ENCODE measurements at regions not wholly inside any gene's neighbourhood (a gene's known extent, or its start where the extent isn't known, plus 50 kb on each side); places are given as distances from the start of the nearest gene placed in this dataset.

DNA sequence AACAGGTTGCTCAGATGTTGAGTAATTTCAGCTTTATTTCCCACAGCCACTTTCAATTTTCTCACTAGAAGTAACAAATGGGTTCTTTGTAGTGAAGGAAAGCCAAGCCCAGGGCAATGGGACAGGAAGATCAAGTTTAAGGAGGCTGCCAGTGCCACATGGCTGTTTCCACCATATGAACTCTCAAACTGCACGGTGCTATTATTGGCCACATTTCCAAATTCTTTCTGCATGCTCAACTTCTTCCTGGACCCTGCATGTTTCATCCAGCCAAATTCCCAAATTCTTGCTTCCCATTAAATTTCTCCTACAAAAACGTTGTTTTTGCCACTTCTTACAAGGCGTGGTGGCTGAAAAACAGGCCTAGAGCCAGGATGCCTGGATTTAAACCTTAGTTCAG, 193.3 kb upstream of the SPHKAP start:
- H3K27ac ChIP-seq (ENCODE audit: low read depth, low read length) = no peak overlapping the region
- no peak overlapping the region for H2BK5ac ChIP-seq (ENCODE audit: low read depth, low read length, poor library complexity)
- no peak overlapping the region for H3K4ac ChIP-seq (ENCODE audit: low read depth, low read length)
- no peak overlapping the region for H2BK120ac ChIP-seq (ENCODE audit: insufficient read depth, low read length, poor library complexity)
- no peak overlapping the region for H3K23ac ChIP-seq (ENCODE audit: low read length)
- H3K79me1 ChIP-seq (ENCODE audit: low read length) = no peaks in the 10 kb centered on the region
- no peak overlapping the region for H4K12ac ChIP-seq (ENCODE audit: low read depth, low read length)
- no peaks in the 10 kb centered on the region for H3K9me3 ChIP-seq (ENCODE audit: insufficient read depth, low read depth, low read length)
- H2BK12ac ChIP-seq (ENCODE audit: low read length) = no peak overlapping the region
- no peaks in the 10 kb centered on the region for H3K79me2 ChIP-seq (ENCODE audit: control insufficient read depth, insufficient read depth, low read length, poor library complexity)
- no peak overlapping the region for H4K91ac ChIP-seq (ENCODE audit: low read depth, low read length)
- no peak overlapping the region for H3K9ac ChIP-seq (ENCODE audit: low read length)
- H3K27me3 ChIP-seq (ENCODE audit: insufficient read depth, low read length) = no peaks in the 10 kb centered on the region
- H3K4me2 ChIP-seq (ENCODE audit: low read length) = no peak overlapping the region
- H2AFZ ChIP-seq (ENCODE audit: insufficient read depth, low read length, poor library complexity) = no peak overlapping the region
- H3K4me1 ChIP-seq (ENCODE audit: control insufficient read depth in 1 of 2, insufficient read depth in 2 of 2, low read length in 2 of 2) = no peaks in the 10 kb centered on the region
- no peak for DNase-seq
- no peaks in the 10 kb centered on the region for H3K36me3 ChIP-seq (ENCODE audit: control insufficient read depth in 1 of 2, insufficient read depth in 2 of 2, low read length in 2 of 2)
- no CpG with 5 or more reads among the region's 3 CpGs for WGBS (ENCODE audit: extremely low coverage, insufficient coverage, insufficient read length)
- no peak overlapping the region for H3K4me3 ChIP-seq (ENCODE audit: low read depth, low read length)
- no peak overlapping the region for H2AK5ac ChIP-seq (ENCODE audit: low read length)
- no peak overlapping the region for H4K8ac ChIP-seq (ENCODE audit: low read depth, low read length)
- H3K14ac ChIP-seq (ENCODE audit: low read length) = no peak overlapping the region
- H3K18ac ChIP-seq (ENCODE audit: low read length) = no peak overlapping the region

DNA sequence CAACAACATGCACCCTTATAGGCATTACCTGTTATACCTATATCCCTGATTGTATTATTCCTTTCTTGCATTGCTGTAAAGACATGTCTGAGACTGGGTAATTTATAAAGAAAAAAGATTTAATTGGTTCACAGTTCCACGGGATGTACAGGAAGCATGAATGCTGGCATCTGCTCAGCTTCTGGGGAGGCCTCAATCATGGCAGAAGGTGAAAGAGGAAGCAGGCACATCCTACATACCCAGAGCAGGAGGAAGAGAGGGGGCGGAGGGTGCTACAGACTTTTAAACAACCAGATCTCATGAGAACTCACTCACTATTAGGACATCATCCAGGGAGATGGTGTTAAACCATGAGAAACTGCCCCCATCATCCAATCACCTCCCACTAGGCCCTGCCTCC, 191.7 kb upstream of the SPHKAP start:
- H3K4me1 ChIP-seq (ENCODE audit: control insufficient read depth in 1 of 2, insufficient read depth in 2 of 2, low read length in 2 of 2) = no peaks in the 10 kb centered on the region
- H3K4me2 ChIP-seq (ENCODE audit: low read length) = no peak overlapping the region
- no peak overlapping the region for H3K18ac ChIP-seq (ENCODE audit: low read length)
- no peak overlapping the region for H4K8ac ChIP-seq (ENCODE audit: low read depth, low read length)
- no peak overlapping the region for H2AK5ac ChIP-seq (ENCODE audit: low read length)
- no peak overlapping the region for H2AFZ ChIP-seq (ENCODE audit: insufficient read depth, low read length, poor library complexity)
- H3K9ac ChIP-seq (ENCODE audit: low read length) = no peak overlapping the region
- no peaks in the 10 kb centered on the region for H3K79me2 ChIP-seq (ENCODE audit: control insufficient read depth, insufficient read depth, low read length, poor library complexity)
- H2BK120ac ChIP-seq (ENCODE audit: insufficient read depth, low read length, poor library complexity) = no peak overlapping the region
- DNase-seq = no peak
- H2BK5ac ChIP-seq (ENCODE audit: low read depth, low read length, poor library complexity) = no peak overlapping the region
- H3K27ac ChIP-seq (ENCODE audit: low read depth, low read length) = no peak overlapping the region
- H3K9me3 ChIP-seq (ENCODE audit: insufficient read depth, low read depth, low read length) = no peaks in the 10 kb centered on the region
- no peak overlapping the region for H3K4ac ChIP-seq (ENCODE audit: low read depth, low read length)
- no peak overlapping the region for H3K14ac ChIP-seq (ENCODE audit: low read length)
- H3K23ac ChIP-seq (ENCODE audit: low read length) = no peak overlapping the region
- no CpG with 5 or more reads among the region's 2 CpGs for WGBS (ENCODE audit: extremely low coverage, insufficient coverage, insufficient read length)
- no peak overlapping the region for H2BK12ac ChIP-seq (ENCODE audit: low read length)
- H4K91ac ChIP-seq (ENCODE audit: low read depth, low read length) = no peak overlapping the region
- no peak overlapping the region for H3K4me3 ChIP-seq (ENCODE audit: low read depth, low read length)
- no peaks in the 10 kb centered on the region for H3K27me3 ChIP-seq (ENCODE audit: insufficient read depth, low read length)
- no peak overlapping the region for H4K12ac ChIP-seq (ENCODE audit: low read depth, low read length)
- H3K79me1 ChIP-seq (ENCODE audit: low read length) = no peaks in the 10 kb centered on the region
- no peaks in the 10 kb centered on the region for H3K36me3 ChIP-seq (ENCODE audit: control insufficient read depth in 1 of 2, insufficient read depth in 2 of 2, low read length in 2 of 2)

DNA sequence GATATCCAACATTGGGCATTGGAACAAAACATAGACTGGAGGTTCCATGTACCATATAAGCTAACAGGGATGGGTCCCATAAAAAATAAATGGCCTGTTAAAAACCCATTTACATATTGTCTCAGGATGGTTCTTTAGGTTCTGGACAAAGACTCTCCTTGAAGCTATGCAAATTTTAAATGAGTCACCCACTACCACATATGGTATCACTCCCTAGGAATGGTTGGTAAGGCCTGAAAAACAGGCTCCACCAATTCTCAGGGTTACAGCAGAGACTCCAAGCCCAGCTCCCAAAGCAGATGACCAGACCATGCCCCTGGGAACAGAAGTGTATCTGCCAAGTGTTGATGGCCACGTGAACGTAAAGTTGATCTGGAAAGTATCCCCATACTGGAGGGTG, 190.7 kb upstream of the SPHKAP start:
- H3K4me3 ChIP-seq (ENCODE audit: low read depth, low read length) = no peak overlapping the region
- H3K27me3 ChIP-seq (ENCODE audit: insufficient read depth, low read length) = no peaks in the 10 kb centered on the region
- H3K79me2 ChIP-seq (ENCODE audit: control insufficient read depth, insufficient read depth, low read length, poor library complexity) = no peaks in the 10 kb centered on the region
- no peak overlapping the region for H2AK5ac ChIP-seq (ENCODE audit: low read length)
- H3K4ac ChIP-seq (ENCODE audit: low read depth, low read length) = no peak overlapping the region
- H3K36me3 ChIP-seq (ENCODE audit: control insufficient read depth in 1 of 2, insufficient read depth in 2 of 2, low read length in 2 of 2) = no peaks in the 10 kb centered on the region
- no CpG with 5 or more reads among the region's 2 CpGs for WGBS (ENCODE audit: extremely low coverage, insufficient coverage, insufficient read length)
- H4K8ac ChIP-seq (ENCODE audit: low read depth, low read length) = no peak overlapping the region
- no peak overlapping the region for H2BK5ac ChIP-seq (ENCODE audit: low read depth, low read length, poor library complexity)
- H3K27ac ChIP-seq (ENCODE audit: low read depth, low read length) = no peak overlapping the region
- H3K79me1 ChIP-seq (ENCODE audit: low read length) = no peaks in the 10 kb centered on the region
- H2BK12ac ChIP-seq (ENCODE audit: low read length) = no peak overlapping the region
- H4K12ac ChIP-seq (ENCODE audit: low read depth, low read length) = no peak overlapping the region
- no peaks in the 10 kb centered on the region for H3K4me1 ChIP-seq (ENCODE audit: control insufficient read depth in 1 of 2, insufficient read depth in 2 of 2, low read length in 2 of 2)
- no peaks in the 10 kb centered on the region for H3K9me3 ChIP-seq (ENCODE audit: insufficient read depth, low read depth, low read length)
- H2AFZ ChIP-seq (ENCODE audit: insufficient read depth, low read length, poor library complexity) = no peak overlapping the region
- no peak for DNase-seq
- H3K23ac ChIP-seq (ENCODE audit: low read length) = no peak overlapping the region
- no peak overlapping the region for H3K4me2 ChIP-seq (ENCODE audit: low read length)
- no peak overlapping the region for H4K91ac ChIP-seq (ENCODE audit: low read depth, low read length)
- no peak overlapping the region for H3K9ac ChIP-seq (ENCODE audit: low read length)
- H2BK120ac ChIP-seq (ENCODE audit: insufficient read depth, low read length, poor library complexity) = no peak overlapping the region
- no peak overlapping the region for H3K18ac ChIP-seq (ENCODE audit: low read length)
- H3K14ac ChIP-seq (ENCODE audit: low read length) = no peak overlapping the region

DNA sequence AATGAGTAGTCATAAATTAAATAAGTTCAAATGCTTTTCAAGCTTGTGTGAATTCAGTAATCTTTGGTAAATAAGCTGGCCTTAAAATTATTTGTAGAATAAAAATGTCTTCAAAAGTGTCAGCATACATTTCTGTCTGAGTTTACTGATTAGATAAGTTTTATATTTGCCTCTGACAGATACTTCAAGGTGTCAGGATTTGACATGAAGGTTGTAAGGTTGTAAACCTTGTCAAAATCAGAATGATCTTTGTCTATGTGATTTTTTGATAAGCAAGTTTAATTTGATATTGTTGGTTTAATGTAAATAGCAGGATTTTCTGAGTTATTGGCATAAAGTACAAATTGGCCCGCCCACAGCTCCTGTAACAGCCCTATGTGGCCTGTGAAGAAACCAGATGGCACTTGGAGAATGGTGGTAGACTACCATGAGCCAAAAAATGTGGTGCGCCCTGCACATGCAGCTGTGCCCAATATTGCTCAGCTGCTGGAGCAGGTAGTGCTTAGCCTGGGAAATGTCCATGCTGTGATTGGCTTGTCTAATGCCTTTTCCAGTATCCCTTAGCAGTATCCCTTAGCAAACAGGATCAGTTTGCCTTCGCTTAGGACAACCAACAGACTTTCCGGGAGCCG, 188.0 kb upstream of the SPHKAP start:
- Histone ChIP-seq H4K91ac (ENCODE audit: low read depth, low read length) (no peak overlapping the region), H3K9ac (ENCODE audit: low read length) (no peak overlapping the region), H4K8ac (ENCODE audit: low read depth, low read length) (no peak overlapping the region), H3K27me3 (ENCODE audit: insufficient read depth, low read length) (no peaks in the 10 kb centered on the region), H2AK5ac (ENCODE audit: low read length) (no peak overlapping the region), H3K4ac (ENCODE audit: low read depth, low read length) (no peak overlapping the region), H3K4me1 (ENCODE audit: control insufficient read depth in 1 of 2, insufficient read depth in 2 of 2, low read length in 2 of 2) (no peaks in the 10 kb centered on the region), H3K27ac (ENCODE audit: low read depth, low read length) (no peak overlapping the region), H3K14ac (ENCODE audit: low read length) (no peak overlapping the region), H3K79me2 (ENCODE audit: control insufficient read depth, insufficient read depth, low read length, poor library complexity) (no peaks in the 10 kb centered on the region), H2BK120ac (ENCODE audit: insufficient read depth, low read length, poor library complexity) (no peak overlapping the region), H2BK12ac (ENCODE audit: low read length) (no peak overlapping the region), H3K4me2 (ENCODE audit: low read length) (no peak overlapping the region), H3K79me1 (ENCODE audit: low read length) (no peaks in the 10 kb centered on the region), H4K12ac (ENCODE audit: low read depth, low read length) (no peak overlapping the region), H3K36me3 (ENCODE audit: control insufficient read depth in 1 of 2, insufficient read depth in 2 of 2, low read length in 2 of 2) (no peaks in the 10 kb centered on the region), H3K4me3 (ENCODE audit: low read depth, low read length) (no peak overlapping the region), H3K18ac (ENCODE audit: low read length) (no peak overlapping the region), H2AFZ (ENCODE audit: insufficient read depth, low read length, poor library complexity) (no peak overlapping the region), H2BK5ac (ENCODE audit: low read depth, low read length, poor library complexity) (no peak overlapping the region), H3K23ac (ENCODE audit: low read length) (no peak overlapping the region), H3K9me3 (ENCODE audit: insufficient read depth, low read depth, low read length) (no peaks in the 10 kb centered on the region)
- WGBS (ENCODE audit: extremely low coverage, insufficient coverage, insufficient read length) = no CpG with 5 or more reads among the region's 5 CpGs
- no peak for DNase-seq

All from trophoblast cell (in vitro differentiated cells and primary cell).